Upper lobe of left lung (tissue), 6 donors: ENCODE measurements at regions not wholly inside any gene's neighbourhood (a gene's known extent, or its start where the extent isn't known, plus 50 kb on each side); places are given as distances from the start of the nearest gene placed in this dataset.

ENCODE experiments used
- ATAC-seq, 2 donors: fragments of 200-7000 bp; cut with Tn5 transposase; one replicate each; pipeline ENCODE4 v1.9.1; 2022; ENCODE audit warnings: mild to moderate bottlenecking in 2 of 2, moderate library complexity in 2 of 2; ENCODE audit not compliant: low FRiP score in 2 of 2
- DNase-seq, 2 donors: peaks; one replicate each; pipeline ENCODE4 v3.0.0-alpha.2; 2019 to 2020
- H3K27ac ChIP-seq, 4 donors: fragments of 200-600 bp; sonication (generic); one replicate each; pipeline ENCODE4 v1.5.1; 2016 to 2019
- H3K27me3 ChIP-seq, 4 donors: fragments of 200-600 bp; sonication (generic); one replicate each; pipeline ENCODE4 v1.5.1; 2017 to 2019
- H3K36me3 ChIP-seq, 4 donors: fragments of 200-600 bp; sonication (generic); one replicate each; pipeline ENCODE4 v1.5.1; 2016 to 2019
- H3K4me1 ChIP-seq, 4 donors: fragments of 200-600 bp; sonication (generic); one replicate each; pipeline ENCODE4 v1.5.1; 2018 to 2019
- H3K4me3 ChIP-seq, 4 donors: fragments of 200-600 bp; sonication (generic); one replicate each; pipeline ENCODE4 v1.5.1; 2017 to 2019; ENCODE audit warnings: mild to moderate bottlenecking in 2 of 4, moderate library complexity in 1 of 4
- H3K9me3 ChIP-seq, 4 donors: fragments of 200-600 bp; sonication (generic); one replicate each; pipeline ENCODE4 v1.5.1; 2018 to 2019
- CTCF ChIP-seq, 6 experiments: fragments of 450-650 bp in 4 of 6; fragments of 200-600 bp in 2 of 6; sonication (generic) in 2 of 6; IDR thresholded peaks; one replicate each; pipeline ENCODE4 v1.5.1; 2016 to 2019; ENCODE audit warnings: antibody characterized with exemption in 6 of 6
- EP300 ChIP-seq, 4 donors: sonication (generic); formaldehyde crosslinking; IDR thresholded peaks; one replicate each; pipeline ENCODE4 v1.5.1; 2017; ENCODE audit warnings: antibody characterized with exemption in 4 of 4, control low read depth in 2 of 4
- POLR2A ChIP-seq, 4 donors: fragments of 450-650 bp; IDR thresholded peaks; one replicate each; pipeline ENCODE4 v1.5.1; 2016 to 2017; ENCODE audit warnings: antibody characterized with exemption in 4 of 4, mild to moderate bottlenecking in 2 of 4
- POLR2AphosphoS5 ChIP-seq, 2 donors: sonication (generic); formaldehyde crosslinking; IDR thresholded peaks; one replicate each; pipeline ENCODE4 v1.5.1; 2017; ENCODE audit warnings: antibody characterized with exemption in 2 of 2
- WGBS, 2 donors: methylation state at CpG; one replicate each; pipeline ENCODE4 v1.1.5; 2017 to 2018; 5-methylcytosine and 5-hydroxymethylcytosine counted together
- donor health status: DM: no; HTN: no; CAD: no; lungs with moderate emphysema.
- donor health status: DM: no; HTN: yes; CAD: no; lungs with severe emphysema.

GRCh38 chr6:149157126-149157525, 160.4 kb upstream of the TAB2 start:
- no peaks in the 10 kb centered on the region for H3K27me3 ChIP-seq
- no peaks in the 10 kb centered on the region for H3K9me3 ChIP-seq
- TF ChIP-seq POLR2AphosphoS5 (IDR thresholded peaks at IDR 0.05) = no peak
- no peak for TF ChIP-seq POLR2A (IDR thresholded peaks at IDR 0.05)
- TF ChIP-seq EP300 (IDR thresholded peaks at IDR 0.05) = no peak
- no peaks in the 10 kb centered on the region for H3K36me3 ChIP-seq
- DNase-seq (no peak), ATAC-seq (no peak)
- no peak overlapping the region for H3K4me3 ChIP-seq
- 88 to 97% methylated on average over 5 of the region's 5 CpGs for WGBS, 2 donors
- no peaks in the 10 kb centered on the region for H3K4me1 ChIP-seq
- no peak overlapping the region for H3K27ac ChIP-seq

GRCh38 chr6:149158076-149158475, 159.4 kb upstream of the TAB2 start:
- ATAC-seq (no peak), DNase-seq (no peak)
- Histone ChIP-seq H3K36me3 (no peaks in the 10 kb centered on the region), H3K27ac (no peak overlapping the region), H3K4me3 (no peak overlapping the region), H3K4me1 (no peaks in the 10 kb centered on the region), H3K27me3 (no peaks in the 10 kb centered on the region), H3K9me3 (no peaks in the 10 kb centered on the region)
- 97% methylated on average over 6 of the region's 6 CpGs for WGBS, 2 donors
- no peak for TF ChIP-seq POLR2A (IDR thresholded peaks at IDR 0.05)
- TF ChIP-seq POLR2AphosphoS5 (IDR thresholded peaks at IDR 0.05) = no peak
- TF ChIP-seq CTCF (IDR thresholded peaks at IDR 0.05) = no peak
- TF ChIP-seq EP300 (IDR thresholded peaks at IDR 0.05) = no peak

GRCh38 chr6:149160943-149161342, 156.6 kb upstream of the TAB2 start:
- DNase-seq = no peak
- no peaks in the 10 kb centered on the region for H3K9me3 ChIP-seq
- no peak overlapping the region for H3K27ac ChIP-seq
- no peaks in the 10 kb centered on the region for H3K27me3 ChIP-seq
- no peak overlapping the region for H3K4me3 ChIP-seq
- no peak for ATAC-seq
- 44 to 45% methylated on average over 1 of the region's 1 CpG for WGBS, 2 donors
- H3K4me1 ChIP-seq = no peaks in the 10 kb centered on the region
- no peak for TF ChIP-seq EP300 (IDR thresholded peaks at IDR 0.05)
- no peak for TF ChIP-seq POLR2A (IDR thresholded peaks at IDR 0.05)
- no peak for TF ChIP-seq CTCF (IDR thresholded peaks at IDR 0.05)
- no peak for TF ChIP-seq POLR2AphosphoS5 (IDR thresholded peaks at IDR 0.05)
- H3K36me3 ChIP-seq = no peaks in the 10 kb centered on the region

GRCh38 chr6:149162924-149163323, 154.6 kb upstream of the TAB2 start:
- Histone ChIP-seq H3K4me1 (peaks cover 0 to 7% (median 1%) of the 10 kb centered on the region in 4 donors), H3K36me3 (no peaks in the 10 kb centered on the region), H3K9me3 (no peaks in the 10 kb centered on the region), H3K27me3 (no peaks in the 10 kb centered on the region), H3K27ac (no peak overlapping the region), H3K4me3 (no peak overlapping the region)
- DNase-seq (no peak), ATAC-seq (no peak)
- TF ChIP-seq EP300 (IDR thresholded peaks at IDR 0.05) (no peak), POLR2AphosphoS5 (IDR thresholded peaks at IDR 0.05) (no peak), POLR2A (IDR thresholded peaks at IDR 0.05) (no peak), CTCF (IDR thresholded peaks at IDR 0.05) (no peak)

- no peak for ATAC-seq
- no peak for TF ChIP-seq CTCF (IDR thresholded peaks at IDR 0.05)
- no peak for TF ChIP-seq EP300 (IDR thresholded peaks at IDR 0.05)
- TF ChIP-seq POLR2AphosphoS5 (IDR thresholded peaks at IDR 0.05) = no peak
- no peak for TF ChIP-seq POLR2A (IDR thresholded peaks at IDR 0.05)
These were observed 153.2 kb upstream of the TAB2 start for GRCh38 chr6:149164199-149164750.

More at GRCh38 chr6:149164199-149164750, 153.2 kb upstream of the TAB2 start:
- H3K36me3 ChIP-seq = no peaks in the 10 kb centered on the region
- WGBS, 2 donors = 88 to 89% methylated on average over 12 of the region's 12 CpGs
- no peak overlapping the region for H3K27ac ChIP-seq
- no peaks in the 10 kb centered on the region for H3K9me3 ChIP-seq
- DNase-seq = no peak
- no peaks in the 10 kb centered on the region for H3K27me3 ChIP-seq
- no peak overlapping the region for H3K4me3 ChIP-seq
- peaks cover 0 to 7% (median 1%) of the 10 kb centered on the region in 4 donors for H3K4me1 ChIP-seq
